ENCODE measurements at regions not wholly inside any gene's neighbourhood (a gene's known extent, or its start where the extent isn't known, plus 50 kb on each side); places are given as distances from the start of the nearest gene placed in this dataset.

DNA sequence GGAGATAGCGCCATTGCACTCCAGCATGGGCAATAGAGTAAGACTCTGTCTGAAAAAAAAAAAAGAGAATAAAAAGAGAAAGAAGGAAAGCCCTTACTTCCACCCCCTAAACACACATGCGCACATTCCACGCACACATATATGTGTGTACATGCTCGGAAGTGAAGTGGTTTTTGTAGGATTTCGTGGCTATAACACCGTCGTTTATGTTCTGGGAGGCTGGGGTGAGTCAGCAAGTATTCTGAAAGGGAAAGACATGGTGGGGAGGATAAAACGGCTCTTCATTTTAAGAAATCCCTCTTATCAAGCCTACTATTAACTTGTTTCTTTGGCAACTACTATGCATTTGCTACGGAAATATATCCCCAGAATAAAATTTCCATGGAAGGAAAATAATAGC lies 422.8 kb upstream of the TBL1XR1 start:
- no peak for TF ChIP-seq CTCF (IDR thresholded peaks at IDR 0.05)
- TF ChIP-seq POLR2A (IDR thresholded peaks at IDR 0.05), result no peak

Measured in adrenal gland (tissue), 5 donors.